Heart left ventricle (tissue), 13 donors: ENCODE measurements at regions not wholly inside any gene's neighbourhood (a gene's known extent, or its start where the extent isn't known, plus 50 kb on each side); places are given as distances from the start of the nearest gene placed in this dataset.

ENCODE experiments used
- CTCF ChIP-seq, 12 donors: fragments of 200-600 bp; sonication (generic) in 4 of 12; IDR thresholded peaks; one replicate each; pipeline versions ENCODE4 v1.5.0 to v1.8.0; 2018 to 2022; ENCODE audit warnings: antibody characterized with exemption in 12 of 12, mild to moderate bottlenecking in 5 of 12
- POLR2A ChIP-seq, 2 donors: fragments of 450-650 bp; IDR thresholded peaks; one replicate each; pipeline ENCODE4 v1.6.1; 2017; ENCODE audit warnings: antibody characterized with exemption in 2 of 2, mild to moderate bottlenecking in 2 of 2, moderate library complexity in 2 of 2
- donor health status: ischemic (EF 13 %, LVEDD 7.1; RV severe dilation, severe dysfunction).
- donor health status: DM: no; HTN: yes; CAD: no.
- donor health status: DM: no; HTN: no; CAD: no.
- donor health status: ischemic (EF 25% LVEDD 6.9; RV normal size, moderate dysfunction).
- donor health status: ischemic (EF 25% LVEDD 5.7; RV mildly dilated, moderate dysfunction).
- donor health status: ischemic (EF 35%, LVEDD 5.7; RV mildly dilated, moderate dysfunction).
- donor health status: nonischemic (EF 11% LVEDD 7.7; RV severe dilation, severe dysfunction).
- donor health status: DM: yes; HTN: yes; CAD: no.
- donor health status: PGD.
- donor health status: ischemic (EF 29% LVEDD 5.4; RV normal size, mild dysfunction).
- donor health status: nonischemic (EF 23%, LVEDD 6.1; RV moderate dilation, normal function).

GRCh38 chr13:29969286-29969685 is 118.9 kb upstream of the UBL3 start:
- TF ChIP-seq CTCF (IDR thresholded peaks at IDR 0.05) (no peak), POLR2A (IDR thresholded peaks at IDR 0.05) (no peak)
